H1 (cell line): ENCODE measurements at regions not wholly inside any gene's neighbourhood (a gene's known extent, or its start where the extent isn't known, plus 50 kb on each side); places are given as distances from the start of the nearest gene placed in this dataset.

ENCODE experiments used
- CTCF ChIA-PET: fragments of 300-600 bp; sonication (Branson Sonifier 250); formaldehyde crosslinking; loops from one replicate; lab custom pipeline; 2021; ENCODE audit not compliant: partially characterized antibody; lab: Charles Lee
- POLR2A ChIA-PET: fragments of 300-600 bp; sonication (Branson Sonifier 250); formaldehyde crosslinking; loops from one replicate; lab custom pipeline; 2021; ENCODE audit warnings: inconsistent platforms; ENCODE audit not compliant: partially characterized antibody; lab: Charles Lee
- DNase-seq, 2 experiments: peaks; one replicate each; pipeline versions ENCODE4 v3.0.0 to v3.0.0-alpha.2; 2010 to 2022; ENCODE audit warnings: low spot score in 2 of 2, low read depth in 1 of 2, mixed read lengths in 1 of 2
- FAIRE-seq: peaks from 2 replicates; lab custom pipeline; 2011; peaks lifted over from hg19 to GRCh38; lab: Jason Lieb, UNC
- H2AFZ ChIP-seq: 2 replicates; pipeline ENCODE4 v1.8.1; 2012; ENCODE audit warnings: low read length, inconsistent platforms
- H2AK5ac ChIP-seq: 2 replicates; pipeline ENCODE4 v1.6.1; 2013; ENCODE audit warnings: low read depth, low read length
- H2BK120ac ChIP-seq: replicated peaks from 2 replicates; pipeline ENCODE3; 2013; ENCODE audit warnings: low read depth, low read length, inconsistent platforms
- H2BK12ac ChIP-seq: 2 replicates; pipeline ENCODE4 v1.6.1; 2013; ENCODE audit warnings: low read depth, low read length
- H2BK15ac ChIP-seq: 2 replicates; pipeline ENCODE4 v1.6.1; 2013; ENCODE audit warnings: low read length
- H2BK20ac ChIP-seq: 2 replicates; pipeline ENCODE4 v1.6.1; 2013; ENCODE audit warnings: low read length
- H2BK5ac ChIP-seq: 2 replicates; pipeline ENCODE4 v1.6.1; 2013; ENCODE audit warnings: low read depth, low read length
- H3K14ac ChIP-seq: 2 replicates; pipeline ENCODE4 v1.6.1; 2013; ENCODE audit warnings: inconsistent platforms; ENCODE audit not compliant: insufficient read length
- H3K18ac ChIP-seq: 2 replicates; pipeline ENCODE4 v1.6.1; 2013; ENCODE audit warnings: low read length; ENCODE audit errors: extremely low read depth
- H3K23ac ChIP-seq: 2 replicates; pipeline ENCODE4 v1.6.1; 2013; ENCODE audit warnings: inconsistent platforms; ENCODE audit not compliant: insufficient read length
- H3K23me2 ChIP-seq: 2 replicates; pipeline ENCODE4 v1.6.1; 2013; ENCODE audit warnings: low read depth, low read length
- H3K27ac ChIP-seq: 2 replicates; pipeline ENCODE4 v1.6.1; 2011; ENCODE audit warnings: low read depth, low read length, inconsistent platforms
- H3K27me3 ChIP-seq, 4 experiments: replicated peaks in 1 of 4; 1 replicate in 1 of 4; 2 replicates in 3 of 4; pipeline versions ENCODE4 v1.6.1 to v1.8.1; 2011 to 2013; ENCODE audit warnings: low read length in 3 of 4, mild to moderate bottlenecking in 3 of 4, inconsistent platforms in 2 of 4, mixed read lengths in 2 of 4, moderate library complexity in 1 of 4; ENCODE audit not compliant: control insufficient read depth in 3 of 4, insufficient read depth in 3 of 4; ENCODE audit errors: extremely low read depth in 1 of 4
- H3K36me3 ChIP-seq, 4 experiments: 2 replicates each; pipeline versions ENCODE4 v1.6.1 to v1.8.1; 2011 to 2013; ENCODE audit warnings: mild to moderate bottlenecking in 4 of 4, low read length in 3 of 4, moderate library complexity in 2 of 4, control low read depth in 1 of 4, inconsistent platforms in 1 of 4; ENCODE audit not compliant: insufficient read depth in 4 of 4, control insufficient read depth in 2 of 4
- H3K4ac ChIP-seq: replicated peaks from 2 replicates; pipeline ENCODE3; 2013; ENCODE audit warnings: low read length, low read depth, mixed read lengths, inconsistent platforms; ENCODE audit not compliant: insufficient read length
- H3K4me1 ChIP-seq, 4 experiments: replicated peaks in 1 of 4; 1 replicate in 1 of 4; 2 replicates in 3 of 4; pipeline versions ENCODE4 v1.6.1 to v1.8.1; 2011 to 2013; ENCODE audit warnings: low read length in 3 of 4, inconsistent platforms in 2 of 4, mixed read lengths in 1 of 4; ENCODE audit not compliant: insufficient read depth in 4 of 4, control insufficient read depth in 3 of 4
- H3K4me2 ChIP-seq, 2 experiments: 2 replicates each; pipeline versions ENCODE4 v1.6.1 to v1.8.1; 2011 to 2013; ENCODE audit warnings: low read depth in 2 of 2, low read length in 2 of 2, control low read depth in 1 of 2, inconsistent platforms in 1 of 2, mild to moderate bottlenecking in 1 of 2; ENCODE audit not compliant: insufficient read depth in 1 of 2
- H3K4me3 ChIP-seq, 4 experiments: fragments of 200-600, 300-600 bp in 1 of 4; sonication (generic), shearing (Covaris generic), sonication (Bioruptor Twin) in 1 of 4; 2 replicates each; pipeline versions ENCODE4 v1.5.1 to v1.8.1; 2011 to 2016; ENCODE audit warnings: low read length in 4 of 4, low read depth in 3 of 4, control low read depth in 2 of 4, inconsistent platforms in 2 of 4, mild to moderate bottlenecking in 2 of 4, mixed read lengths in 1 of 4, moderate library complexity in 1 of 4; ENCODE audit not compliant: insufficient read depth in 2 of 4; ENCODE audit errors: extremely low read depth in 1 of 4
- H3K56ac ChIP-seq: replicated peaks from 2 replicates; pipeline ENCODE3; 2013; ENCODE audit warnings: low read depth, mild to moderate bottlenecking, mixed read lengths, low read length, inconsistent platforms; ENCODE audit not compliant: insufficient read length
- H3K79me1 ChIP-seq: 2 replicates; pipeline ENCODE4 v1.6.1; 2013; ENCODE audit warnings: low read depth, low read length, control low read depth
- H3K79me2 ChIP-seq, 2 experiments: 2 replicates each; pipeline versions ENCODE4 v1.6.1 to v1.8.1; 2012 to 2013; ENCODE audit warnings: low read length in 2 of 2, mild to moderate bottlenecking in 2 of 2, inconsistent platforms in 1 of 2; ENCODE audit not compliant: insufficient read depth in 2 of 2, control insufficient read depth in 1 of 2
- H3K9ac ChIP-seq, 4 experiments: replicated peaks in 1 of 4; 1 replicate in 1 of 4; 2 replicates in 3 of 4; pipeline versions ENCODE4 v1.6.1 to v1.8.1; 2011 to 2013; ENCODE audit warnings: low read depth in 3 of 4, low read length in 3 of 4, control low read depth in 2 of 4, mild to moderate bottlenecking in 2 of 4, moderate library complexity in 2 of 4, inconsistent platforms in 1 of 4; ENCODE audit errors: extremely low read depth in 1 of 4
- H3K9me3 ChIP-seq, 2 experiments: 2 replicates each; pipeline versions ENCODE4 v1.6.1 to v1.8.1; 2012 to 2013; ENCODE audit warnings: mild to moderate bottlenecking in 2 of 2, moderate library complexity in 2 of 2, control low read depth in 1 of 2, inconsistent platforms in 1 of 2, low read depth in 1 of 2, low read length in 1 of 2, mixed read lengths in 1 of 2; ENCODE audit not compliant: insufficient read depth in 2 of 2
- H4K20me1 ChIP-seq, 2 experiments: replicated peaks in 1 of 2; 2 replicates each; pipeline versions ENCODE3 to v1.8.1; 2011 to 2013; ENCODE audit warnings: inconsistent platforms in 2 of 2, low read length in 2 of 2, mild to moderate bottlenecking in 1 of 2; ENCODE audit not compliant: insufficient read depth in 2 of 2, control insufficient read depth in 1 of 2
- H4K5ac ChIP-seq: 2 replicates; pipeline ENCODE4 v1.6.1; 2013; ENCODE audit warnings: low read length, low read depth, mixed read lengths, inconsistent platforms; ENCODE audit not compliant: insufficient read length
- H4K8ac ChIP-seq: 2 replicates; pipeline ENCODE4 v1.8.0; 2013; ENCODE audit warnings: mild to moderate bottlenecking, moderate library complexity, low read length, inconsistent platforms; ENCODE audit not compliant: insufficient read depth; ENCODE audit errors: extremely low read depth
- H4K91ac ChIP-seq: replicated peaks from 2 replicates; pipeline ENCODE3; 2013; ENCODE audit warnings: low read length, mixed read lengths, inconsistent platforms; ENCODE audit not compliant: insufficient read length
- CHD2 ChIP-seq: IDR thresholded peaks from 2 replicates; pipeline ENCODE4 v1.6.1; 2012; ENCODE audit warnings: low read length, improper control_type of control experiment
- MAFK ChIP-seq: IDR thresholded peaks from 2 replicates; pipeline ENCODE4 v1.6.1; 2012; ENCODE audit warnings: low read depth, mild to moderate bottlenecking, improper control_type of control experiment, low read length
- POLR2AphosphoS5 ChIP-seq: IDR thresholded peaks from 2 replicates; pipeline ENCODE4 v1.6.1; 2011; ENCODE audit warnings: low read depth, low read length
- RXRA ChIP-seq: IDR thresholded peaks from 2 replicates; pipeline ENCODE4 v1.6.1; 2011; ENCODE audit warnings: low read depth, mild to moderate bottlenecking, low read length, moderate library complexity; ENCODE audit not compliant: insufficient read depth
- TEAD4 ChIP-seq: IDR thresholded peaks from 2 replicates; pipeline ENCODE4 v1.6.1; 2012; ENCODE audit warnings: low read depth, low read length, inconsistent platforms, mixed read lengths
- WGBS, 2 experiments: shearing (Covaris generic) in 1 of 2; methylation state at CpG; one replicate each; pipeline versions ENCODE4 v1.1.6 to v1.1.7; 2013 to 2015; ENCODE audit warnings: low lambda C conversion rate in 2 of 2, mixed read lengths in 2 of 2, inconsistent platforms in 1 of 2, low coverage in 1 of 2, missing lambda C conversion rate in 1 of 2; ENCODE audit not compliant: insufficient replicate concordance in 2 of 2, insufficient coverage in 1 of 2, insufficient read length in 1 of 2; ENCODE audit errors: extremely low coverage in 1 of 2, missing lambda C conversion rate in 1 of 2; 5-methylcytosine and 5-hydroxymethylcytosine counted together
- TF ChIP-seq, protein P1 (sequence below): IDR thresholded peaks from 2 replicates; pipeline ENCODE4 v1.6.1; 2012; ENCODE audit warnings: inconsistent platforms

DNA sequence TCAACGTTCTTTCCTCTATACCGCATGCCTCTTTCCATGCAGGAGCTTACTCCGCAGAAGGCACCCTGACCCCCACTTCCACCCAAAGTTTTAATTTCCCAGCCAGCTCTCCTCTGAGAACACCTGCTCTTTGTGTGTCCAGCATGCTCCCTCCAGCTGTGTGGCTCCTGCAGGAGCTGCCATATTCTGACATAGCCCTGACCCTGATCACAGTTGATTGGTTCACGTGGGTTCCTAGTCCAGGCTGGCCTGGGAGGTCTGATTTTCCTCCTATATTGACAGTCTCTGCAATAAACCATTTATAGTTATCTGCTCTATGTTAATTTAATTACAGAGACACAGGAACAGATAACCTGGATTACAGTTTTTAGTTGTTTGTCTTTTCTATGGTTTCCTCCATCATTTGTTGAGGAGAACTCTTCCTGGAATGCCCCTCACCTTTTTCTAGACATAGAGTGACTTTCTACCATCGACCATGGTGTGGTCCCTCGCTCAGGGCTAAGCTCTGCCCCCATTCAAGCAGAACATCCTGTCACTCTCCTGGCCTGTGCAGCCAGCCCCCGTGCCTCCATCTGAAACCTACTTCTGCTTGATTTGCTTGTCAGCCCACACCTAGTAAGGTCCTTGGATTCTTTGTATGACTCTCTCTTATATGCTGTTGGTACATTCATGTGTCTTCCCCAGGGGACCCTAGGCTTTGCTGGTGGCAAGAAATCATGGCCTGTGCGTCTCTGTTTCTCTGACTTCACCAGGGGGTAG, 231.5 kb downstream of the LPIN1 start:
- no peak overlapping the region for H4K8ac ChIP-seq
- no peak overlapping the region for H2BK20ac ChIP-seq
- TF ChIP-seq, protein P1, sequence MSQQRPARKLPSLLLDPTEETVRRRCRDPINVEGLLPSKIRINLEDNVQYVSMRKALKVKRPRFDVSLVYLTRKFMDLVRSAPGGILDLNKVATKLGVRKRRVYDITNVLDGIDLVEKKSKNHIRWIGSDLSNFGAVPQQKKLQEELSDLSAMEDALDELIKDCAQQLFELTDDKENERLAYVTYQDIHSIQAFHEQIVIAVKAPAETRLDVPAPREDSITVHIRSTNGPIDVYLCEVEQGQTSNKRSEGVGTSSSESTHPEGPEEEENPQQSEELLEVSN = no peak
- TF ChIP-seq CHD2 (no peak), MAFK (no peak), TEAD4 (no peak), RXRA (no peak), POLR2AphosphoS5 (no peak)
- H4K20me1 ChIP-seq = peaks cover 0 to 1% of the 10 kb centered on the region in 2 experiments
- no peak overlapping the region for H4K5ac ChIP-seq
- H3K23me2 ChIP-seq = no peaks in the 10 kb centered on the region
- H3K4ac ChIP-seq = no peak overlapping the region
- H3K9ac ChIP-seq = no peak overlapping the region
- ChIA-PET CTCF (interaction anchor here (0.7 to 1.1 kb wide), 4 partner anchors 38 to 170 kb away, joined by 3 to 4 read pairs (median 3); no protein-coding TSS in a partner anchor), POLR2A (no interaction called here)
- H2AFZ ChIP-seq = no peak overlapping the region
- H3K4me2 ChIP-seq = no peak overlapping the region
- no peaks in the 10 kb centered on the region for H3K79me2 ChIP-seq
- no peaks in the 10 kb centered on the region for H3K27me3 ChIP-seq
- no peaks in the 10 kb centered on the region for H3K79me1 ChIP-seq
- no peak overlapping the region for H2AK5ac ChIP-seq
- H3K4me1 ChIP-seq = peaks cover 0 to 2% (median 0%) of the 10 kb centered on the region in 4 experiments; a peak in 1 of 7 replicates
- H4K91ac ChIP-seq = no peak overlapping the region
- H3K18ac ChIP-seq = no peak overlapping the region
- WGBS, 2 experiments = 90% methylated on average over 8 of the region's 8 CpGs; no CpG with 5 or more reads in 1 of the 2 experiments
- H3K56ac ChIP-seq = no peak overlapping the region
- no peak overlapping the region for H3K27ac ChIP-seq
- no peak overlapping the region for H3K14ac ChIP-seq
- no peaks in the 10 kb centered on the region for H3K9me3 ChIP-seq
- H3K23ac ChIP-seq = no peak overlapping the region
- DNase-seq = no peak
- no peak overlapping the region for H2BK5ac ChIP-seq
- H2BK15ac ChIP-seq = no peak overlapping the region; the same call in 1 of the 2 replicates
- FAIRE-seq = no peak
- H2BK12ac ChIP-seq = no peak overlapping the region
- H3K36me3 ChIP-seq = no peaks in the 10 kb centered on the region
- H2BK120ac ChIP-seq = no peak overlapping the region
- no peak overlapping the region for H3K4me3 ChIP-seq
